ENCODE measurements at regions not wholly inside any gene's neighbourhood (a gene's known extent, or its start where the extent isn't known, plus 50 kb on each side); places are given as distances from the start of the nearest gene placed in this dataset.

GRCh38 chrX:13419918-13420317, 100.1 kb upstream of the ATXN3L start:
- no peak for TF ChIP-seq CTCF (conservative IDR thresholded peaks at IDR 0.05; ENCODE audit: low read length)
- TF ChIP-seq EZH2phosphoT487 (IDR thresholded peaks at IDR 0.05; ENCODE audit: borderline replicate concordance) = no peak

Data from Loucy (cell line).